Mucosa of descending colon (tissue), 3 donors: ENCODE measurements at regions not wholly inside any gene's neighbourhood (a gene's known extent, or its start where the extent isn't known, plus 50 kb on each side); places are given as distances from the start of the nearest gene placed in this dataset.

Experiments used
- ATAC-seq: fragments of 200-7000 bp; cut with Tn5 transposase; one replicate; pipeline ENCODE4 v1.9.1; 2020; ENCODE audit warnings: mild to moderate bottlenecking, moderate library complexity
- DNase-seq, 3 donors: peaks; one replicate each; pipeline ENCODE4 v3.0.0-alpha.2; 2020
- H3K36me3 ChIP-seq: fragments of 200-600 bp; one replicate; pipeline ENCODE4 v1.8.0; 2021; ENCODE audit warnings: low read depth, mild to moderate bottlenecking
- H3K4me1 ChIP-seq: fragments of 200-600 bp; one replicate; pipeline ENCODE4 v1.8.0; 2021; ENCODE audit warnings: low read depth, mild to moderate bottlenecking
- H3K4me3 ChIP-seq: fragments of 200-600 bp; one replicate; pipeline ENCODE4 v1.8.0; 2021; ENCODE audit warnings: mild to moderate bottlenecking
- H3K9me3 ChIP-seq: fragments of 200-600 bp; one replicate; pipeline ENCODE4 v1.8.0; 2021; ENCODE audit warnings: mild to moderate bottlenecking
- intact Hi-C, 2 donors: fragments of 100-400 bp; cut with DNase I in 1 of 2; cut with micrococcal nuclease in 1 of 2; formaldehyde crosslinking; loops; one replicate each; pipeline versions ENCODE4 v1.11.0 to v1.11.1; 2022; cut with DNase I, micrococcal nuclease
- TF ChIP-seq, protein P1 (sequence below): fragments of 200-600 bp; IDR thresholded peaks from one replicate; pipeline ENCODE4 v1.8.0; 2022; ENCODE audit warnings: antibody characterized with exemption, mild to moderate bottlenecking
- donor health status: DM: no; HTN: no; CAD: no; lungs with moderate emphysema.
- donor health status: DM: no; HTN: no; CAD: no.
- donor health status: DM: no; HTN: yes; CAD: no.

DNA sequence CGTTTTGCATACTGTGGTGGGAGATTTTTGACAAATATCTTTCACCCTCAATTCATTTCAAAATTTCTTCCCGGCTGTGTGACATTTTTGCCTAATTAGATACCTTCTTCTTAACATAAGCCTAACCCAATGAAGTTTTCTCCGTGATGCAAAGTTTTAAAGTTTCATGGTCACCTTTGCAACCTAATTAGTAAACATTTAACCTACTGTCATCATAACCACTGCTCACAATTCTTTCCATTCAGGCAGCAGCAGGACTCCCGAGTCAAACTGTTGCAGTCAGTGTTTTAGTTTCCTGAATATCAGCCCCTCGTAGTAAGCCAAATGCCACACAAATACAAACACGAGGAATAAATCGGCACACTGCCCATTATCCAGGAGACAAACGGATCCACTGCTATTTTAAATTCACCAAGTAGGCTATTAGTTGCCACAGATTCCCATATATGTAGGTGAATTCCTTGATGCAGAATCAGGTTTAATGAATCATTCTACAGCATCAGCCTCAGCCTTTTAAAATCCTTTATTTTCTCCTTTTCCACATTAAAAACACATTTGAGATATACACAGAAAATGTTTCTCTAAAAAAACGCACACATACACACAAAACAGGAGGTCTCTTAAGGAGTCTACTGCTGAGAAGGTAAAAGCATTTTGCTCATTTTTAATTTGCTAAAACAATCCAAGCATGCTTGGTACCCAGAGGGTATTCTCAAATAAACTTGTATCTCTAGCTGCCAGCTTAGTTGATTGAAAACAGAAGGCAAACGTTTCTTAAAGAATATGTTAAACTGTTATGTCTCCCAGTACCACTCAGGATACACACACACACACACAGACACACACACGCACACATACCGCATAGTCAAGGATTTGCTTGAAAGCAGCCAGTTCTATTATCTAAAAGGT is 106.5 kb upstream of the KCTD1 start:
- intact Hi-C loops, result loop anchor here in 1 of 2 donors (10.0 kb wide), 1 partner anchor 270 kb away; no protein-coding TSS in a partner anchor
- Histone ChIP-seq H3K4me3 (no peak overlapping the region), H3K4me1 (peaks cover 4% of the 10 kb centered on the region), H3K9me3 (no peaks in the 10 kb centered on the region), H3K36me3 (no peaks in the 10 kb centered on the region)
- ATAC-seq (no peak), DNase-seq (no peak)
- TF ChIP-seq, protein P1, sequence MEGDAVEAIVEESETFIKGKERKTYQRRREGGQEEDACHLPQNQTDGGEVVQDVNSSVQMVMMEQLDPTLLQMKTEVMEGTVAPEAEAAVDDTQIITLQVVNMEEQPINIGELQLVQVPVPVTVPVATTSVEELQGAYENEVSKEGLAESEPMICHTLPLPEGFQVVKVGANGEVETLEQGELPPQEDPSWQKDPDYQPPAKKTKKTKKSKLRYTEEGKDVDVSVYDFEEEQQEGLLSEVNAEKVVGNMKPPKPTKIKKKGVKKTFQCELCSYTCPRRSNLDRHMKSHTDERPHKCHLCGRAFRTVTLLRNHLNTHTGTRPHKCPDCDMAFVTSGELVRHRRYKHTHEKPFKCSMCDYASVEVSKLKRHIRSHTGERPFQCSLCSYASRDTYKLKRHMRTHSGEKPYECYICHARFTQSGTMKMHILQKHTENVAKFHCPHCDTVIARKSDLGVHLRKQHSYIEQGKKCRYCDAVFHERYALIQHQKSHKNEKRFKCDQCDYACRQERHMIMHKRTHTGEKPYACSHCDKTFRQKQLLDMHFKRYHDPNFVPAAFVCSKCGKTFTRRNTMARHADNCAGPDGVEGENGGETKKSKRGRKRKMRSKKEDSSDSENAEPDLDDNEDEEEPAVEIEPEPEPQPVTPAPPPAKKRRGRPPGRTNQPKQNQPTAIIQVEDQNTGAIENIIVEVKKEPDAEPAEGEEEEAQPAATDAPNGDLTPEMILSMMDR, result no peak

- TF ChIP-seq, protein P1, result no peak
- no peak for ATAC-seq
- no peaks in the 10 kb centered on the region for H3K9me3 ChIP-seq
- DNase-seq, result no peak
- intact Hi-C loops, result loop anchor here in 1 of 2 donors (10.0 kb wide), 1 partner anchor 269 kb away; no protein-coding TSS in a partner anchor
- H3K4me1 ChIP-seq, result peaks cover 4% of the 10 kb centered on the region
- no peak overlapping the region for H3K4me3 ChIP-seq
- no peaks in the 10 kb centered on the region for H3K36me3 ChIP-seq
These were observed 105.7 kb upstream of the KCTD1 start for GRCh38 chr18:26653943-26654615.

DNA sequence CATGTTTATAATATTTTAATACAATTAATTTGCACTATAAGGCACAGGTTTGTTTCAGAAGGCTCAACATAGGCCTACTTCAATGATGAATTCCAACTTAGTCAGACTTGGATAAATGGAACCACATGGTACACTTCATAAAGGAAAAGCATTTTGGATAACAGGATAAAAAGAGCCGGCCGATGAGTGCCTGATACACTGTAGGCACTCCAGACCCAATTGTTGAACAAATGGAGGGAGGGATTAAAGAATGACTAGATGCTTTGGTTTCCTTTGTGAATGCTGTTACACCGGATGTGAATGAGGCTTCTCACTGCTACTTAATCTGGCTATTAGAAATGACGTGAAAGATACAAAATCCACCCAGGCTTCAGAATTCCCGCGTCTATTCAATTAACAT is 104.1 kb upstream of the KCTD1 start:
- no peak overlapping the region for H3K4me3 ChIP-seq
- TF ChIP-seq, protein P1, result no peak
- no peak for ATAC-seq
- peaks cover 4% of the 10 kb centered on the region for H3K4me1 ChIP-seq
- no peaks in the 10 kb centered on the region for H3K9me3 ChIP-seq
- no peaks in the 10 kb centered on the region for H3K36me3 ChIP-seq
- no peak for DNase-seq
- intact Hi-C loops, result loop anchor here in 1 of 2 donors (10.0 kb wide), 1 partner anchor 268 kb away; no protein-coding TSS in a partner anchor

DNA sequence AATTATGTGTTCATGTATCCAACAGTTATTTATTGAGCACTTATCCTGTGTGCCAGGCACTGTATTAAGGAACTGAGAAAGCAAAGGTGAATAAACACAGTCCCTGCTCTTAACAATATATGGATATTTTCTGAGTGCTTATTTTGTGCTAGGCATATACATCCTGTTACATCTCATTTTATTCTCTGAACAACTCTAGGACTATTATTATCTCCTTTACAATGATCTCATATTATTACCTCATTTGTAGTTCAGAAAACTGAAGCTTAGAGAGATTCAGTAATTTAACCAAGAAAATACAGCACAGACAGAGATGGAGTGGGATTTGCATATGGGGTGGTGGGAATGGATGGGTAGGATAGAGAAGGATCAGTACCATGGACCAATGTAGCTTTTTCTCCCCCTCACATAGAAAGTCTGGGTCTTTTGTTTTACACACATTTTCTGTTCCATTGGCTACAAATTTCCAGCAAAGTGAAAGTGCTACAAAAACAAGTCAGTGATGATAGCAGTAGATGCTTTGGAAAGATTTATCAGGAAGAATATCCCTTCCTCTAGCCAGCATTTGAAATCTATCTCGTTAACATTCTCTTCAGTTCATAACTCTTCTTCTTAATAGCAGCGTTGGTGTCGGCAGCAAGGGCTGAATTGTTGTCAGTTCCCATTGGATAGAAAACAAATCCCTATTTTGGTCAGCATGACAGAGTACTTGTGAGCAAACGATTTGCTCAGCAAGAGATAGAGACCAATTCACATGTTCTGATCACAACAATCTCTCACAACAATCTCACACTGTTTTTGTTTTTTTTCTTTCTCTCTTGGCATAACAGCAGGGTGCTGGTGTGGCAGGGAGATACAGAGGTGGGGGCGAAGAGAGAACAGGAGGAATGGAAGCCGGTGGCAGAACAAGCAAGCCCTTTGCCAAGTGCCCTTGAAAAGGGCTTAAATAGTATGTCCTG is 102.2 kb upstream of the KCTD1 start:
- intact Hi-C loops, result loop anchor here in 1 of 2 donors (10.0 kb wide), 1 partner anchor 266 kb away; no protein-coding TSS in a partner anchor
- Histone ChIP-seq H3K36me3 (no peaks in the 10 kb centered on the region), H3K4me1 (no peaks in the 10 kb centered on the region), H3K4me3 (no peak overlapping the region), H3K9me3 (no peaks in the 10 kb centered on the region)
- DNase-seq (no peak), ATAC-seq (no peak)
- TF ChIP-seq, protein P1, result no peak

- no peaks in the 10 kb centered on the region for H3K9me3 ChIP-seq
- no peak overlapping the region for H3K4me3 ChIP-seq
- TF ChIP-seq, protein P1, result no peak
- ATAC-seq (no peak), DNase-seq (no peak)
- intact Hi-C loops, result loop anchor here in 1 of 2 donors (2.0 kb wide), 1 partner anchor 28 kb away; no protein-coding TSS in a partner anchor
- H3K4me1 ChIP-seq, result no peaks in the 10 kb centered on the region
- no peaks in the 10 kb centered on the region for H3K36me3 ChIP-seq
These were observed 100.8 kb upstream of the KCTD1 start for GRCh38 chr18:26649193-26649543.
